ENCODE measurements at regions not wholly inside any gene's neighbourhood (a gene's known extent, or its start where the extent isn't known, plus 50 kb on each side); places are given as distances from the start of the nearest gene placed in this dataset.

DNA sequence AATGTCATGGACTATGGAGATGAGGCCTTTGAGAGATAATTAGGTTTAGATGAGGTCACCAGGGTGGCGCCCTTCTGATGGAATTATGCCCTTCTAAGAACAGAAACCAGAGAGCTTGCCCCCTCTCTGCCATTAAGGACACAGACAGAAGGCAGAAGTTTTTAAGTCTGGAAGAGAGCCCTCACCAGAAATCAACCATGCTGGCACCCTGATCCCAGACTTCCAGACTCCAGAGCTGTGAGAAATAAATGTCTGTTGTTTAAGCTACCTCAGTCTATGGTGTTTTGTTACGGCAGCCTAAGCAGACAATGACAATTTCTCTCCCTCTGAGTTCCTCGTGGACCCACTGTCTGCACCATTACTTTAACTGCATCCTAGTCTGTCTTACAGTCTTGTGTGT lies 382.0 kb downstream of the GXYLT1 start:
- no peak overlapping the region for H2AK5ac ChIP-seq (ENCODE audit: low read depth, low read length)
- H2BK15ac ChIP-seq (ENCODE audit: low read depth, low read length): no peak overlapping the region
- no peak overlapping the region for H3K4me3 ChIP-seq (ENCODE audit: insufficient read depth, low read depth, low read length)
- no peaks in the 10 kb centered on the region for H3K27me3 ChIP-seq (ENCODE audit: control insufficient read depth, insufficient read depth, low read length)
- dilution Hi-C loops (cut with HindIII; ENCODE audit: low sequenced_read_pairs, unreplicated experiment): no loop called here
- H3K27ac ChIP-seq (ENCODE audit: insufficient read depth, low read length): no peak overlapping the region
- ATAC-seq (ENCODE audit: low read depth) (no peak), DNase-seq (no peak)
- no peak overlapping the region for H2BK5ac ChIP-seq (ENCODE audit: low read depth, low read length, poor library complexity, severe bottlenecking)
- no TSS peak for BruUV-seq (replicated peaks)
- no peaks in the 10 kb centered on the region for H3K9me1 ChIP-seq (ENCODE audit: insufficient read depth, low read length)
- intact Hi-C loops (cut with micrococcal nuclease): no loop called here
- no peak overlapping the region for H2BK120ac ChIP-seq (ENCODE audit: low read depth, low read length)
- H3K4me2 ChIP-seq (ENCODE audit: low read depth, low read length): no peak overlapping the region
- ChIA-PET POLR2A (ENCODE audit: unreplicated experiment) (no interaction called here), CTCF (no interaction called here)
- no peak overlapping the region for H3K23ac ChIP-seq (ENCODE audit: low read depth, low read length)
- no peak overlapping the region for H2BK20ac ChIP-seq (ENCODE audit: low read depth, low read length)
- no peak overlapping the region for H4K8ac ChIP-seq (ENCODE audit: low read depth in 2 of 2, low read length in 2 of 2)
- TF ChIP-seq CEBPB (IDR thresholded peaks at IDR 0.05; ENCODE audit: low read depth, low read length) (no peak), SMC3 (IDR thresholded peaks at IDR 0.05; ENCODE audit: low read depth, low read length) (no peak), BHLHE40 (IDR thresholded peaks at IDR 0.05; ENCODE audit: low read depth, low read length) (no peak), CTCF (conservative IDR thresholded peaks at IDR 0.05; ENCODE audit: low read depth, low read length) (no peak), MAZ (IDR thresholded peaks at IDR 0.05; ENCODE audit: borderline replicate concordance, low read depth, low read length) (no peak)
- TF ChIP-seq, protein P1, sequence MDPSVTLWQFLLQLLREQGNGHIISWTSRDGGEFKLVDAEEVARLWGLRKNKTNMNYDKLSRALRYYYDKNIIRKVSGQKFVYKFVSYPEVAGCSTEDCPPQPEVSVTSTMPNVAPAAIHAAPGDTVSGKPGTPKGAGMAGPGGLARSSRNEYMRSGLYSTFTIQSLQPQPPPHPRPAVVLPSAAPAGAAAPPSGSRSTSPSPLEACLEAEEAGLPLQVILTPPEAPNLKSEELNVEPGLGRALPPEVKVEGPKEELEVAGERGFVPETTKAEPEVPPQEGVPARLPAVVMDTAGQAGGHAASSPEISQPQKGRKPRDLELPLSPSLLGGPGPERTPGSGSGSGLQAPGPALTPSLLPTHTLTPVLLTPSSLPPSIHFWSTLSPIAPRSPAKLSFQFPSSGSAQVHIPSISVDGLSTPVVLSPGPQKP (IDR thresholded peaks at IDR 0.05; ENCODE audit: borderline replicate concordance, low read depth, low read length): no peak
- in situ Hi-C loops (cut with MboI; ENCODE audit: low sequenced_read_pairs): no loop called here
- no peak overlapping the region for H3K9ac ChIP-seq (ENCODE audit: low read depth, low read length)
- H3K79me1 ChIP-seq (ENCODE audit: low read depth in 1 of 2, low read length in 2 of 2): no peaks in the 10 kb centered on the region
- H3K18ac ChIP-seq (ENCODE audit: low read depth, low read length): no peak overlapping the region
- no CpG with 5 or more reads among the region's 3 CpGs for WGBS, 2 experiments (ENCODE audit: extremely low coverage in 2 of 2, insufficient read length in 1 of 2)
- H3K4ac ChIP-seq (ENCODE audit: low read depth, low read length): no peak overlapping the region
- no peaks in the 10 kb centered on the region for H3K4me1 ChIP-seq (ENCODE audit: control insufficient read depth, insufficient read depth, low read length)
- H3K36me3 ChIP-seq (ENCODE audit: control insufficient read depth, insufficient read depth, low read length): no peaks in the 10 kb centered on the region
- no peak overlapping the region for H3K56ac ChIP-seq (ENCODE audit: extremely low read depth, insufficient read depth, low read length)
- H3K9me3 ChIP-seq (ENCODE audit: control insufficient read depth, insufficient read depth, low read length): no peaks in the 10 kb centered on the region
- no peak overlapping the region for H2AFZ ChIP-seq (replicated peaks; ENCODE audit: low read length, poor library complexity)
- H2AK9ac ChIP-seq (replicated peaks; ENCODE audit: low read depth, low read length, poor library complexity): no peak overlapping the region
- no peak overlapping the region for H4K91ac ChIP-seq (ENCODE audit: insufficient read depth, low read depth, low read length)
- H3K14ac ChIP-seq (replicated peaks; ENCODE audit: low read depth, low read length): no peak overlapping the region
- H4K20me1 ChIP-seq (ENCODE audit: insufficient read depth, low read length): no peaks in the 10 kb centered on the region
- no peak overlapping the region for H4K5ac ChIP-seq (ENCODE audit: low read depth, low read length)

Data from IMR-90 (cell line).